ENCODE measurements at regions not wholly inside any gene's neighbourhood (a gene's known extent, or its start where the extent isn't known, plus 50 kb on each side); places are given as distances from the start of the nearest gene placed in this dataset.

- no peaks in the 10 kb centered on the region for H3K9me1 ChIP-seq (ENCODE audit: control insufficient read depth, insufficient read depth, low read length)
- no peaks in the 10 kb centered on the region for H3K36me3 ChIP-seq (ENCODE audit: control insufficient read depth, insufficient read depth, low read length)
- no peak overlapping the region for H3K4me3 ChIP-seq
- FAIRE-seq (no peak), ATAC-seq (no peak), DNase-seq (ENCODE audit: extremely low read depth in 1 of 4, low spot score in 3 of 4) (no peak)
- H3K4me2 ChIP-seq (ENCODE audit: insufficient read depth, low read length) = no peak overlapping the region
- H4K20me1 ChIP-seq (replicated peaks; ENCODE audit: control insufficient read depth, insufficient read depth, low read length) = no peaks in the 10 kb centered on the region
- no peaks in the 10 kb centered on the region; a peak in 2 of 5 replicates for H3K4me1 ChIP-seq (replicated peaks in 1 of 2; ENCODE audit: control insufficient read depth in 2 of 2, insufficient read depth in 2 of 2, low read length in 2 of 2)
- H3K9ac ChIP-seq (ENCODE audit: insufficient read depth in 1 of 2, low read depth in 2 of 2, low read length in 2 of 2) = no peak overlapping the region
- H2AFZ ChIP-seq (ENCODE audit: low read depth, low read length) = no peak overlapping the region
- no peaks in the 10 kb centered on the region for H3K9me3 ChIP-seq (replicated peaks; ENCODE audit: control insufficient read depth, insufficient read depth, low read depth, low read length)
- no peak overlapping the region for H3K27ac ChIP-seq (ENCODE audit: extremely low read depth, low read depth, low read length)
- BruUV-seq (replicated peaks) = no TSS peak
- intact Hi-C loops (cut with micrococcal nuclease) = no loop called here
- no peak for TF ChIP-seq ARID3A (IDR thresholded peaks at IDR 0.05; ENCODE audit: borderline replicate concordance, low read depth, low read length)
- TF ChIP-seq RNF219 (CRISPR knock-in tag; IDR thresholded peaks at IDR 0.05) = no peak
- no peak for TF ChIP-seq ZNF408 (CRISPR knock-in tag; IDR thresholded peaks at IDR 0.05; ENCODE audit: low read depth)
- TF ChIP-seq ELK3 (CRISPR knock-in tag; IDR thresholded peaks at IDR 0.05) = no peak
- TF ChIP-seq ZNF717 (CRISPR knock-in tag; IDR thresholded peaks at IDR 0.05) = no peak
- TF ChIP-seq SMAD2 (IDR thresholded peaks at IDR 0.05; ENCODE audit: low read depth, low read length) = no peak
- TF ChIP-seq ZBTB34 (CRISPR knock-in tag; IDR thresholded peaks at IDR 0.05) = no peak
- no peak for TF ChIP-seq ZFPM2 (CRISPR knock-in tag; IDR thresholded peaks at IDR 0.05)
- no peak for TF ChIP-seq MLLT1 (IDR thresholded peaks at IDR 0.05)
- no peak for TF ChIP-seq RBM25 (IDR thresholded peaks at IDR 0.05; ENCODE audit: low read depth, low read length, severe bottlenecking)
- in situ Hi-C loops (cut with MboI) = no loop called here
- CTCF ChIA-PET (ENCODE audit: low intra/inter-chr PET ratio) = no interaction called here
- WGBS (ENCODE audit: insufficient coverage, low coverage, missing lambda C conversion rate) = 4% methylated on average over 7 of the region's 7 CpGs
- H3K27me3 ChIP-seq (ENCODE audit: control insufficient read depth in 2 of 2, insufficient read depth in 2 of 2, low read length in 2 of 2) = 0 out of 5 replicates have a peak, but pooled peaks cover 0 to 5% of the 10 kb centered on the region in 2 experiments
- POLR2A ChIA-PET = interaction anchor here (0.8 kb wide), 1 partner anchor 11 kb away, joined by 3 read pairs; no protein-coding TSS in a partner anchor
- no peaks in the 10 kb centered on the region for H3K79me2 ChIP-seq (ENCODE audit: control insufficient read depth, insufficient read depth, low read length)
Measured at GRCh38 chr13:21988624-21989023, 317.8 kb downstream of the FGF9 start.
